GM20431 (cell line): ENCODE measurements at regions not wholly inside any gene's neighbourhood (a gene's known extent, or its start where the extent isn't known, plus 50 kb on each side); places are given as distances from the start of the nearest gene placed in this dataset.
"Not testable (repeated sequence)": the region's sequence is repeated elsewhere in the genome, so short reads cannot be mapped to it uniquely, and the experiment has no call there.

Experiments
- in situ Hi-C: fragments of 300-500 bp; cut with MseI, MboI; formaldehyde crosslinking; loops from one replicate; pipeline ENCODE4 v1.15.0; 2020; ENCODE audit warnings: low sequenced_read_pairs; ENCODE audit not compliant: unreplicated experiment

- in situ Hi-C loops: no loop called here
Measured at GRCh38 chr12:88880051-88880450, 299.8 kb upstream of the KITLG start.

DNA sequence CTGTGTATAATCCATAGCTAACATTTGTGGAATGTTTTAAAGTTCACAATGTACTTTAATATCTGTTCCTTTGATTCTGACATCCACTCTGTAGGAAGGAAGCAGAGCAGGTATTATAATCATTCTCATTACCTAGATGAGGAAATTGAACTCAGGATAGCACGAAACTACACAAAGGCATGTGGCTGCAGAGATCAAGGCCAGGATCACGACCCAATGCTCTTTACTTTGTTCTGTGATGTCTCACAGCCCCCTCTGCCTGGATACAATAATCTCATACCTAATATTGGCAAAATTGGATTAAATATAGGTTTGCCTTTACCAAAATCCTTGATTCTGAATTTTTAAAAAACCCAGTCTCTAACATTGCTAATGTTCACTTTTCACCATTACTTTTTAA is 298.0 kb upstream of the KITLG start:
- in situ Hi-C loops: no loop called here

DNA sequence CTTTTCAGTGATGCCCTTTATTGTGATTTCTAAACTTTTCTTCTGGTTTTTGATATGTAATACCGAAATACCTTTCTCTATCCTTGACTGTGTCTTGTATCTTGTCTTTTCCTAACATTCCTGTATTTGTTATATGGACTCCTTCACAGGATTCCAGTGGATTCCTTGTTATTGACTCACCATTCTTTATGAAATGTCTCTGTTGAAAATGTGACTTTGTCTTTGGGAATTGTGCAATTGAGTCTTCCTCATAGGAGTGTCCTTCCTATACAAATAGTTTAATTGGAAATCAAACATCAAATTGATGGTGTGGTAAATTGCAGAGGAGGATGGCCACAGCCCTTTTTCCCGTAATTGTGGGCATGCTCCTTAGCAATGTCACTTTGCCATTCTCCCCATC is 296.6 kb upstream of the KITLG start:
- in situ Hi-C loops: no loop called here

DNA sequence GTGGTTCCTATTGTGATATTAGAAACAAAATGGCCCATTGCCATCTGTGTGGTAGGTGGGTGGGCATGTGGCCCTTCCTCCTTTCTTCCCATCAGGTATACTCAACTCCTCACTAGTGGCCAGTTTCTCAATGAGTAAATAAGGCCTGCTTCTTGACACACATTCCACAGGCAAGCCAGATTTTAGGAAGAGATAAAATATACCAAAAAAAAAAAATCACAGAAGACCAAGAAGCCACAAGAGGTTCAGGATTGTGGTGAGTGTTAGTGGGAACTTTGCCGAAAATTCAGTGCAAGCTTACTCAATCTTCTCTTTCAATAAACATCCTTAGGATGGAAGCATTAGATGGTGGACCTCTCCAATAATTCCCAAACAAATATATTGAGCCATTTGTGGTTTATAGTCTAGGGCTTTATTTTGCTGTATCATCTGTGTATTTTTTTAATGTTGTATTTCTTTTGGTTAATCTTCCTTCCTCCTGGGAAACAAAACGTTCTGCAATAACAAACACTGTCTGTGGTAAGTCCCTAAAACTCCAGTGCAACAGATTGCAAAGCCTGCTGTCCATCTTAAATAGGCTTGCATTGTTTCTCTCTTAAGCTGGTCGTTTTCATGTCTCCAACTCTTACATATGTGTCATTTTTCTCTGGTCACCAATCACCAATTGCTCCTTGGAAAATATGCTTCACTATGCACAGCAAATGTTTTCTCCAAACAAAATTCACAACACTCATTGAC is 289.9 kb upstream of the KITLG start:
- in situ Hi-C loops: no loop called here

DNA sequence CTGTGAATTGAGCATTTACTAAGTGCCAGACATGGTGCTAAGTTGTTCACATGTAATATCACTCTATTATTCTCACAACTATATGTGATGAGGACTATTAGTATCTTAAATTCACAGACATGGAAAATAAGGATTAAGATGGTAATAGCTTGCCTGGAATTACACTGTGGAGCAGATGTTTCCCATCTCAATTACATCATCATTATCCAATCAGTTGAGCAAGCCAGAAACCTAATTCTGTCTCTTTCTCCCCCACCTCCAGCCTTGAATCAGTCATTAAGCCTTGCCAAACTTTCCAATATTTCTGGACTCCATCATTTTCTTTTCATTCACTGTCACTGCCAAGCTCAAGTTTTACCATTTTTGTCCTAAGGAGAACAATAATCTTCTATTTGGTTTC is 287.8 kb upstream of the KITLG start:
- in situ Hi-C loops: no loop called here

- in situ Hi-C loops: no loop called here
Measured at GRCh38 chr12:88867510-88867909, 287.2 kb upstream of the KITLG start.

GRCh38 chr12:88866881-88867280 is 286.6 kb upstream of the KITLG start:
- in situ Hi-C loops: no loop called here

DNA sequence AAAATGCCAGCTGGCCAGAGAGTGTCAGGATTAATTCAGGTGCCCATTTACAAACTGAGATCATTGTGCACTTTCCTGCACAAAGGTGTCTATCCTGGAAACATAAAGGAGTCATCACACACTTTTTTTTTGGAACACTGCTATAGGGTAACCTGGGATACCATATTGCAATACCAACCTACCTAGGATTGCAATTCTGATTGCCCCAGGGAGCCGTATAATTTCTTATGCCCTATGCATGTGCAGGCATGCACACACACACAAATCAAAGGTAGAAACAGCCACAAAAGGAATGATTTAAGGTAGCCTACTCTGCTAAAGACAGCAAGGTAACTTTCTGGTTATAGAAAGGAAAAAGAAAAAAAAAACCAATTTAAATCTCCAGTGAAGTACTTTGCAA is 285.3 kb upstream of the KITLG start:
- in situ Hi-C loops: no loop called here

- in situ Hi-C loops: no loop called here
Measured at GRCh38 chr12:88860851-88861250, 280.6 kb upstream of the KITLG start.

GRCh38 chr12:88856201-88856600 is 275.9 kb upstream of the KITLG start:
- in situ Hi-C loops: no loop called here

DNA sequence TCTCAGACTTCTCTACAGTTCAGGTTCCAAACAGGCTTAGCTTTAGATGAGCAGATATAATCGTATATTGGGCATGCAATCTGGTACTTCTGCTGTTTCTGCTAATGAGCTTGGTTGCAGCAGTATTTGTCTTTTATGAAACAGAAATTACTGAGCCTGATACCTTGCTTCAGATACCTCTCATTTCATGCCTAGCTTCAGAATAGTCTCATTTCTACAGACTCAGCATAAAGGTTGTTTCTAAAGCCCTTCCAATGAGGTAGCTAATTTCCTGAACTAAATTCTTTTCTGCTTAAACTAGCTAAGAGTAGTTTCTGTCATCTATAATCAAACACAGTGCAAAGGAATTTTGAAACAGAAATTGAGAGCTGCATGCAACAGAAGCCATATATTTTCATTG is 275.0 kb upstream of the KITLG start:
- in situ Hi-C loops: no loop called here

GRCh38 chr12:88854260-88854659 is 274.0 kb upstream of the KITLG start:
- in situ Hi-C loops: no loop called here

GRCh38 chr12:88847246-88847645 is 267.0 kb upstream of the KITLG start:
- in situ Hi-C loops: not testable (repeated sequence)

DNA sequence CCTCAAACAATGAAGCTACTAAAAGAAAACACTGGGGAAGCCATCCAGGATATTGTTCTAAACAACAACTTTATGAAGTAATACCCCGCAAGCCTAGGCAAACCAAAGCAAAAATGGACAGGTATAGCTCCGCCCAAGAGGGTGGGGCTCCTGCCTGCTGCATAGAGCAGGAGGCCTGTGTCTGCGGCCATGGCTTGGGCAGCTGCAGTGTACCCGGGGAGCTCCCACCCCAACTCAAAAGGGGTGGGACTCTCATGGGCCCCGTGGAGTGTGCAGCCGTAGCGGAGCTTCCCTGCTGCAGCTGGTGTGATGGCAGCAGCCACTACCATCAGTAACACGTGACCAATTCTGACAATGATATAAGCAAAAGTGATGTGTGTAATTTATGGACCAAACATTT is 264.2 kb upstream of the KITLG start:
- in situ Hi-C loops: no loop called here

DNA sequence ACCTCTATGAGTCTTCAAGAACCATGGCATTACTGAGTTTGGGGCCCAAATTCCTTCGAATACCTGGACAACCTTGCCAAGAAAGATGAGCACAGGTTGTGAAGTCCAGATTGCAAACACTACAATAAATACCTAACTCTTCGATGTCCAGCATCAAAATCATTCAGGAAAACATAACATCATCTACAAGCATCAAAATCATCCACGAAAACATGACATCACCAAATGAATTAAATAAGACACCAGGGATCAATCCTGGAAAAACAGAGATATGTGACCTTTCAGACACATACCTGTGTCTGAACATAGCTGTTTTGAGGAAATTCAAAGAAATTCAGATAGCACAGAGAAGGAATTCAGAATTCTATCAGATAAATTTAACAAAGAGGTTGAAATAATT is 262.0 kb upstream of the KITLG start:
- in situ Hi-C loops: no loop called here

GRCh38 chr12:88839486-88839885 is 259.2 kb upstream of the KITLG start:
- in situ Hi-C loops: no loop called here

- in situ Hi-C loops: no loop called here
Measured at GRCh38 chr12:88836156-88836555, 255.9 kb upstream of the KITLG start.

- in situ Hi-C loops: no loop called here
Measured at GRCh38 chr12:88834226-88834625, 254.0 kb upstream of the KITLG start.

GRCh38 chr12:88833641-88834116 is 253.4 kb upstream of the KITLG start:
- in situ Hi-C loops: no loop called here

- in situ Hi-C loops: not testable (repeated sequence)
Measured at GRCh38 chr12:88828537-88828936, 248.3 kb upstream of the KITLG start.

DNA sequence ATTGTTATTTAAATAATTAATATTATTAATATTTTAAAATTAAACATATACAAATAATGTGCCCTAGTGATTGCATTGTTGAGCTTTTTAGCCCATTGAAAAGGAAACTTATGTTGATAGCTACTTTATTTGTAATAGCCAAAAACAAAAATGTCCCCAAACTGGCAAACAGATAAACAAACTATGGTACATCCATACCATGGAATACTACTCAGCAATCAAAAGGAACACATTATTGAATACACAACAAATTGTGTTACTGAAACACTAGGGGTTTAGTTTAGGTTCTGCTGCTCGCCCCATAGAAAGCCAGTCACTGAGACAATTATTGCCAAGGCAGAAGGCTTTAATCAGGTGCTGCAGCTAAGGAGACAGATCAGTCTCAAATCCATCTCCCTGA is 239.7 kb upstream of the KITLG start:
- in situ Hi-C loops: no loop called here

GRCh38 chr12:88816201-88816600 is 235.9 kb upstream of the KITLG start:
- in situ Hi-C loops: no loop called here
